HFFc6 (cell line): ENCODE measurements at regions not wholly inside any gene's neighbourhood (a gene's known extent, or its start where the extent isn't known, plus 50 kb on each side); places are given as distances from the start of the nearest gene placed in this dataset.

Source experiments
- DNase-seq: peaks from one replicate; pipeline ENCODE4 v3.0.0-alpha.2; 2018
- H3K27ac Mint-ChIP-seq: 2 replicates; pipeline ENCODE4 v1.8.0; 2020; ENCODE audit warnings: mild to moderate bottlenecking, mixed read lengths
- H3K27me3 Mint-ChIP-seq: 2 replicates; pipeline ENCODE4 v1.8.0; 2021; ENCODE audit warnings: mild to moderate bottlenecking, moderate library complexity, mixed read lengths; ENCODE audit not compliant: insufficient read depth
- H3K36me3 Mint-ChIP-seq: 2 replicates; pipeline ENCODE4 v1.8.0; 2021; ENCODE audit warnings: low read depth, mixed read lengths
- H3K4me1 Mint-ChIP-seq: 2 replicates; pipeline ENCODE4 v1.8.0; 2020; ENCODE audit warnings: low read depth, mixed read lengths
- H3K4me3 Mint-ChIP-seq: 2 replicates; pipeline ENCODE4 v1.8.0; 2020; ENCODE audit warnings: mild to moderate bottlenecking, moderate library complexity, mixed read lengths
- H3K9me3 Mint-ChIP-seq: 2 replicates; pipeline ENCODE4 v1.8.0; 2020; ENCODE audit warnings: mild to moderate bottlenecking, mixed read lengths
- CTCF ChIP-seq: fragments of 200-600 bp; sonication (generic); IDR thresholded peaks from 2 replicates; pipeline ENCODE4 v1.5.0; 2021; ENCODE audit warnings: antibody characterized with exemption, mild to moderate bottlenecking

DNA sequence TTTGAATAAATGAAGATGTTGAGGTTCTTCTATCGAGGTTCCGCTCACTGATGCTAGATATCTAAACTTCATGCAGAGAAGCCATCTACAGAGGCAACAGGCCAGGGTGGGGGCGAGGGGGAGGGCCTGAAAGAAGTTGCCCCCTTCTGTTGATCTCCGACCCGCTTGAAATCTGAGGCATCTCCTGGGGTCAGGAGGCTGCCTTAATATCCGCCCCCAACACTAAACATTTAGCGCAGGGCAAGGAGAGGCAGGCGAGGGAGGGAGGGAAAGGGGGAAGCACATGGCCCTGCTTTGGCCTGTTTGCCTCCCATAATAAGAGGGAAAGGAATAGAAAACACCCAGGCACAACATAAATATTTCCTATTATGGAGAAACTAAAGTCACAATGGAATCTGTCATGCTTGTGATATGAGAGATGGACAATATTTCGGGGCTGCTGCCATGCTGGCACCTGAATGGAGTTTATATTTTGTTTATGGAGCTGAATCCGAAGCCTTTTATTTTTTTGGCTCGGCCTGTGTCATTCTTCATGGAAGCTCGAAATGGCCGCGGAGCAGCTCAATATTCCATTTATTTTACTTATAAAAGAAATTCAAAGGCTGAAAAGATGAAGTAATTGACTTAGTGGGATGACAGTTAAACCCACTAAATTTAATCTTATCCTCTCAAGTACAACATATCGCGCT lies 221.1 kb downstream of the INSIG2 start:
- Mint-ChIP-seq H3K9me3 (peaks cover 4% of the 10 kb centered on the region; the same call in 1 of the 2 replicates), H3K36me3 (no peaks in the 10 kb centered on the region), H3K4me3 (no peak overlapping the region), H3K4me1 (no peaks in the 10 kb centered on the region), H3K27me3 (no peaks in the 10 kb centered on the region; the same call in 1 of the 2 replicates), H3K27ac (no peak overlapping the region)
- no peak for TF ChIP-seq CTCF
- no peak for DNase-seq

DNA sequence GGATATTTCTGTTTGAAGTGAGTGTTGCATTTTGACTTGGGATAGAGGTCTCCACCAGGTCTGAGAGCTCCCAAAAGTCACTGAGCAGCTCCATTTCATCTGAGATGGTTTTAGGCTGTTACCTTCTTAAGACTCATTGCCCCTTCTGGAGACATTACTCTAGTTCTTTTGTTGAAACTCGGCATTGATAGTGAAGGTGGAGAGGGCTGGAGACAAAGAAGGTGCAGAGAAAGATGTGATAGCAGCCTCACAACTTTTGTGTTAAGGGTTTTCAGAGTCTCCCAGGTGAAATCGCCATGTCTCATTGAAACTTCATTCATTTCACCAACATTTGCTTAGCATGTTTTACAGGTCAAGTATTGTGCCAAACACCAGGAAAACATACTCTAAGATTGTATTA lies 219.6 kb downstream of the INSIG2 start:
- Mint-ChIP-seq H3K4me1 (no peaks in the 10 kb centered on the region), H3K27ac (no peak overlapping the region), H3K9me3 (peaks cover 4% of the 10 kb centered on the region; the same call in 1 of the 2 replicates), H3K36me3 (no peaks in the 10 kb centered on the region), H3K4me3 (no peak overlapping the region), H3K27me3 (no peaks in the 10 kb centered on the region; the same call in 1 of the 2 replicates)
- no peak for TF ChIP-seq CTCF
- DNase-seq: no peak

GRCh38 chr2:118301248-118301647 lies 213.0 kb downstream of the INSIG2 start:
- Mint-ChIP-seq H3K4me1 (no peaks in the 10 kb centered on the region), H3K36me3 (no peaks in the 10 kb centered on the region), H3K9me3 (peaks cover 29% of the 10 kb centered on the region), H3K4me3 (no peak overlapping the region), H3K27me3 (peaks cover under 1% of the 10 kb centered on the region; the same call in 1 of the 2 replicates), H3K27ac (no peak overlapping the region)
- TF ChIP-seq CTCF: no peak
- no peak for DNase-seq

DNA sequence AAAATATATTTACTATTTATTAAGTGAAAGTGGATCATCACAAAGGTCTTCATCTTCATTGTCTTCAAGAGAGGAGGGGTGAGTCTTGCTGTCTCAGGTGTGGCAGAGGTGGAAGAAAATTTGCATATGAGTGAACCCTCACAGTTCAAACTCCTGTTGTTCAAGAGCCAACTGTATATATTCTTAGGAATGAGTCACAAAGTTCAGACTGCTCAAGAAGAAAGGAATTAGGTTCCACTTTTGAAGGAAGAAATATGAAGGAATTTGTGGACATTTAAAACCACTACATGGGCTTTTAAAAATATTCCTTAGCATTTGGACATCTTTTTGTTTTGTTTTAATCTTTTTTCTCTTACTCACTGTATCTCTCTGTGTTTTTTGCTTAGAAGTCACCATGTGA lies 212.6 kb downstream of the INSIG2 start:
- H3K27me3 Mint-ChIP-seq: peaks cover 4% of the 10 kb centered on the region; the same call in 1 of the 2 replicates
- no peaks in the 10 kb centered on the region for H3K36me3 Mint-ChIP-seq
- no peak overlapping the region for H3K4me3 Mint-ChIP-seq
- H3K9me3 Mint-ChIP-seq: peaks cover 34% of the 10 kb centered on the region
- no peak for TF ChIP-seq CTCF
- no peak for DNase-seq
- H3K4me1 Mint-ChIP-seq: no peaks in the 10 kb centered on the region
- no peak overlapping the region for H3K27ac Mint-ChIP-seq

DNA sequence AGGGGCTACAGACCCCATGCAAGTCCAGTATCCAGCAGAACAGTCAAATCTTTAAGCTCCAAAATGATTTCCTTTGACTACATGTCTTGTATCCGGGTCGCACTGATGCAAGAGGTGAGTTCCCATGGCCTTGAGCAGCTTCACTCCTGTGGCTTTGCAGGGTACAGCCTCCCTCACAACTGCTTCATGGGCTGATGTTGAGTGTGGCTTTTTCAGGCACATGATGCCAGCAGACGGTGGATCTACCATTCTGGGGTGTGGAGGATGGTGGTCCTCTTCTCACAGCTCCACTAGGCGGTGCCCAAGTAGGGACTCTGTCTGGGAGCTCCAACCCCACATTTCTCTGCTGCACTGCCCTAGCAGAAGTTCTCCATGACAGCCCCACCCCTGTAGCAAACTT lies 208.4 kb downstream of the INSIG2 start:
- no peak for TF ChIP-seq CTCF
- Mint-ChIP-seq H3K36me3 (no peaks in the 10 kb centered on the region), H3K4me3 (no peak overlapping the region), H3K4me1 (no peaks in the 10 kb centered on the region), H3K27me3 (peaks cover 4% of the 10 kb centered on the region; the same call in 1 of the 2 replicates), H3K27ac (no peak overlapping the region), H3K9me3 (peaks cover 36% of the 10 kb centered on the region)
- no peak for DNase-seq
